GM18907 (cell line): ENCODE measurements at regions not wholly inside any gene's neighbourhood (a gene's known extent, or its start where the extent isn't known, plus 50 kb on each side); places are given as distances from the start of the nearest gene placed in this dataset.
"Not testable (repeated sequence)": the region's sequence is repeated elsewhere in the genome, so short reads cannot be mapped to it uniquely, and the experiment has no call there.

ENCODE experiments used
- ATAC-seq: cut with Tn5 transposase; IDR thresholded peaks from one replicate; pipeline ENCODE4 v1.9.1; 2021; ENCODE audit warnings: mild to moderate bottlenecking, moderate library complexity; ENCODE audit not compliant: unreplicated experiment

GRCh38 chr11:28951191-28951590 is 843.0 kb downstream of the METTL15 start:
- ATAC-seq: no peak

- ATAC-seq: no peak
Measured at GRCh38 chr11:28939381-28939780, 831.2 kb downstream of the METTL15 start.

- ATAC-seq: no peak
Measured at GRCh38 chr11:28938091-28938490, 829.9 kb downstream of the METTL15 start.

GRCh38 chr11:28932940-28933339 is 824.8 kb downstream of the METTL15 start:
- no peak for ATAC-seq

- ATAC-seq: no peak
Measured at GRCh38 chr11:28924004-28924403, 815.8 kb downstream of the METTL15 start.

GRCh38 chr11:28922386-28922981 is 814.3 kb downstream of the METTL15 start:
- no peak for ATAC-seq

GRCh38 chr11:28919194-28919593 is 811.0 kb downstream of the METTL15 start:
- ATAC-seq: no peak

GRCh38 chr11:28913883-28914282 is 805.7 kb downstream of the METTL15 start:
- ATAC-seq: no peak

GRCh38 chr11:28911829-28912228 is 803.6 kb downstream of the METTL15 start:
- ATAC-seq: no peak

GRCh38 chr11:28910926-28911325 is 802.7 kb downstream of the METTL15 start:
- ATAC-seq: no peak

GRCh38 chr11:28903716-28904115 is 795.5 kb downstream of the METTL15 start:
- no peak for ATAC-seq

GRCh38 chr11:28900427-28900826 is 792.2 kb downstream of the METTL15 start:
- ATAC-seq: no peak

GRCh38 chr11:28899706-28900105 is 791.5 kb downstream of the METTL15 start:
- no peak for ATAC-seq

GRCh38 chr11:28890601-28891040 is 782.4 kb downstream of the METTL15 start:
- not testable (repeated sequence) for ATAC-seq

- no peak for ATAC-seq
Measured at GRCh38 chr11:28887681-28888080, 779.5 kb downstream of the METTL15 start.

GRCh38 chr11:28879869-28880268 is 771.7 kb downstream of the METTL15 start:
- no peak for ATAC-seq

GRCh38 chr11:28878025-28878424 is 769.8 kb downstream of the METTL15 start:
- no peak for ATAC-seq

- no peak for ATAC-seq
Measured at GRCh38 chr11:28877340-28877739, 769.2 kb downstream of the METTL15 start.

- no peak for ATAC-seq
Measured at GRCh38 chr11:28874706-28875105, 766.5 kb downstream of the METTL15 start.

- ATAC-seq: no peak
Measured at GRCh38 chr11:28871090-28871489, 762.9 kb downstream of the METTL15 start.

GRCh38 chr11:28863422-28863821 is 755.2 kb downstream of the METTL15 start:
- ATAC-seq: no peak

- ATAC-seq: no peak
Measured at GRCh38 chr11:28860893-28861292, 752.7 kb downstream of the METTL15 start.

GRCh38 chr11:28858076-28858475 is 749.9 kb downstream of the METTL15 start:
- ATAC-seq: no peak
